Gastrocnemius medialis (tissue), 4 donors: ENCODE measurements at regions not wholly inside any gene's neighbourhood (a gene's known extent, or its start where the extent isn't known, plus 50 kb on each side); places are given as distances from the start of the nearest gene placed in this dataset.

Experiments
- POLR2A ChIP-seq, 2 donors: fragments of 450-650 bp; IDR thresholded peaks; one replicate each; pipeline ENCODE4 v1.6.1; 2017; ENCODE audit warnings: antibody characterized with exemption in 2 of 2, mild to moderate bottlenecking in 2 of 2, moderate library complexity in 2 of 2
- TF ChIP-seq, protein P1 (sequence below), 5 experiments: fragments of 450-650 bp in 3 of 5; fragments of 200-600 bp in 2 of 5; sonication (generic) in 2 of 5; IDR thresholded peaks in 4 of 5; conservative IDR thresholded peaks in 1 of 5; 1 replicate in 4 of 5; 2 replicates in 1 of 5; pipeline ENCODE4 v1.5.1; 2016 to 2019; ENCODE audit warnings: antibody characterized with exemption in 5 of 5, mild to moderate bottlenecking in 3 of 5, moderate library complexity in 3 of 5

GRCh38 chr1:172778456-172779455 lies 119.9 kb downstream of the FASLG start:
- TF ChIP-seq, protein P1, sequence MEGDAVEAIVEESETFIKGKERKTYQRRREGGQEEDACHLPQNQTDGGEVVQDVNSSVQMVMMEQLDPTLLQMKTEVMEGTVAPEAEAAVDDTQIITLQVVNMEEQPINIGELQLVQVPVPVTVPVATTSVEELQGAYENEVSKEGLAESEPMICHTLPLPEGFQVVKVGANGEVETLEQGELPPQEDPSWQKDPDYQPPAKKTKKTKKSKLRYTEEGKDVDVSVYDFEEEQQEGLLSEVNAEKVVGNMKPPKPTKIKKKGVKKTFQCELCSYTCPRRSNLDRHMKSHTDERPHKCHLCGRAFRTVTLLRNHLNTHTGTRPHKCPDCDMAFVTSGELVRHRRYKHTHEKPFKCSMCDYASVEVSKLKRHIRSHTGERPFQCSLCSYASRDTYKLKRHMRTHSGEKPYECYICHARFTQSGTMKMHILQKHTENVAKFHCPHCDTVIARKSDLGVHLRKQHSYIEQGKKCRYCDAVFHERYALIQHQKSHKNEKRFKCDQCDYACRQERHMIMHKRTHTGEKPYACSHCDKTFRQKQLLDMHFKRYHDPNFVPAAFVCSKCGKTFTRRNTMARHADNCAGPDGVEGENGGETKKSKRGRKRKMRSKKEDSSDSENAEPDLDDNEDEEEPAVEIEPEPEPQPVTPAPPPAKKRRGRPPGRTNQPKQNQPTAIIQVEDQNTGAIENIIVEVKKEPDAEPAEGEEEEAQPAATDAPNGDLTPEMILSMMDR (IDR thresholded peaks at IDR 0.05 in 4 of 5, conservative IDR thresholded peaks at IDR 0.05 in 1 of 5) = no peak
- no peak for TF ChIP-seq POLR2A (IDR thresholded peaks at IDR 0.05)
